GM19468 (cell line): ENCODE measurements at regions not wholly inside any gene's neighbourhood (a gene's known extent, or its start where the extent isn't known, plus 50 kb on each side); places are given as distances from the start of the nearest gene placed in this dataset.

Experiments
- ATAC-seq: cut with Tn5 transposase; IDR thresholded peaks from one replicate; pipeline ENCODE4 v1.9.1; 2021; ENCODE audit warnings: mild to moderate bottlenecking, moderate library complexity, moderate number of reproducible peaks; ENCODE audit not compliant: unreplicated experiment; ENCODE audit errors: extremely low read depth

- no peak for ATAC-seq
Observed at GRCh38 chr4:111618908-111619307, 526.3 kb upstream of the FAM241A start.

- no peak for ATAC-seq
Observed at GRCh38 chr4:111628437-111628836, 516.8 kb upstream of the FAM241A start.

- no peak for ATAC-seq
Observed at GRCh38 chr4:111630705-111631104, 514.5 kb upstream of the FAM241A start.

GRCh38 chr4:111631215-111631999, 513.8 kb upstream of the FAM241A start:
- peak; percentile 51 for ATAC-seq

GRCh38 chr4:111632641-111633151, 512.6 kb upstream of the FAM241A start:
- ATAC-seq = no peak

GRCh38 chr4:111633663-111634266, 511.5 kb upstream of the FAM241A start:
- ATAC-seq = no peak

- ATAC-seq = no peak
Observed at GRCh38 chr4:111635646-111636045, 509.6 kb upstream of the FAM241A start.

GRCh38 chr4:111636961-111637585, 508.2 kb upstream of the FAM241A start:
- no peak for ATAC-seq

- no peak for ATAC-seq
Observed at GRCh38 chr4:111639120-111639690, 506.0 kb upstream of the FAM241A start.

GRCh38 chr4:111639876-111640275, 505.4 kb upstream of the FAM241A start:
- ATAC-seq = no peak

- ATAC-seq = peak; percentile 94
Observed at GRCh38 chr4:111641813-111642579, 503.3 kb upstream of the FAM241A start.

GRCh38 chr4:111648056-111648455, 497.2 kb upstream of the FAM241A start:
- no peak for ATAC-seq

- ATAC-seq = no peak
Observed at GRCh38 chr4:111649308-111649707, 495.9 kb upstream of the FAM241A start.

- ATAC-seq = no peak
Observed at GRCh38 chr4:111650146-111650545, 495.1 kb upstream of the FAM241A start.

GRCh38 chr4:111650674-111651086, 494.6 kb upstream of the FAM241A start:
- no peak for ATAC-seq

- ATAC-seq = no peak
Observed at GRCh38 chr4:111652236-111652635, 493.0 kb upstream of the FAM241A start.

- no peak for ATAC-seq
Observed at GRCh38 chr4:111652986-111653385, 492.3 kb upstream of the FAM241A start.

GRCh38 chr4:111662496-111662895, 482.8 kb upstream of the FAM241A start:
- no peak for ATAC-seq

GRCh38 chr4:111664308-111664945, 480.8 kb upstream of the FAM241A start:
- no peak for ATAC-seq
